Gastrocnemius medialis (tissue), 4 donors: ENCODE measurements at regions not wholly inside any gene's neighbourhood (a gene's known extent, or its start where the extent isn't known, plus 50 kb on each side); places are given as distances from the start of the nearest gene placed in this dataset.

Experiments used
- CTCF ChIP-seq, 5 experiments: fragments of 450-650 bp in 3 of 5; fragments of 200-600 bp in 2 of 5; sonication (generic) in 2 of 5; IDR thresholded peaks in 4 of 5; conservative IDR thresholded peaks in 1 of 5; 1 replicate in 4 of 5; 2 replicates in 1 of 5; pipeline ENCODE4 v1.5.1; 2016 to 2019; ENCODE audit warnings: antibody characterized with exemption in 5 of 5, mild to moderate bottlenecking in 3 of 5, moderate library complexity in 3 of 5
- POLR2A ChIP-seq, 2 donors: fragments of 450-650 bp; IDR thresholded peaks; one replicate each; pipeline ENCODE4 v1.6.1; 2017; ENCODE audit warnings: antibody characterized with exemption in 2 of 2, mild to moderate bottlenecking in 2 of 2, moderate library complexity in 2 of 2

GRCh38 chr10:120069700-120070099, 177.2 kb downstream of the SEC23IP start:
- TF ChIP-seq CTCF (IDR thresholded peaks at IDR 0.05 in 4 of 5, conservative IDR thresholded peaks at IDR 0.05 in 1 of 5) = no peak
- TF ChIP-seq POLR2A (IDR thresholded peaks at IDR 0.05) = no peak
